Femur (tissue), 1 donor: ENCODE measurements at regions not wholly inside any gene's neighbourhood (a gene's known extent, or its start where the extent isn't known, plus 50 kb on each side); places are given as distances from the start of the nearest gene placed in this dataset.
A peak's percentile ranks its signal among the peaks of the same experiment; 100 is the strongest.
"Not testable (repeated sequence)": the region's sequence is repeated elsewhere in the genome, so short reads cannot be mapped to it uniquely, and the experiment has no call there.

Experiments
- DNase-seq: peaks from one replicate; pipeline ENCODE4 v3.0.0-alpha.2; 2017

DNA sequence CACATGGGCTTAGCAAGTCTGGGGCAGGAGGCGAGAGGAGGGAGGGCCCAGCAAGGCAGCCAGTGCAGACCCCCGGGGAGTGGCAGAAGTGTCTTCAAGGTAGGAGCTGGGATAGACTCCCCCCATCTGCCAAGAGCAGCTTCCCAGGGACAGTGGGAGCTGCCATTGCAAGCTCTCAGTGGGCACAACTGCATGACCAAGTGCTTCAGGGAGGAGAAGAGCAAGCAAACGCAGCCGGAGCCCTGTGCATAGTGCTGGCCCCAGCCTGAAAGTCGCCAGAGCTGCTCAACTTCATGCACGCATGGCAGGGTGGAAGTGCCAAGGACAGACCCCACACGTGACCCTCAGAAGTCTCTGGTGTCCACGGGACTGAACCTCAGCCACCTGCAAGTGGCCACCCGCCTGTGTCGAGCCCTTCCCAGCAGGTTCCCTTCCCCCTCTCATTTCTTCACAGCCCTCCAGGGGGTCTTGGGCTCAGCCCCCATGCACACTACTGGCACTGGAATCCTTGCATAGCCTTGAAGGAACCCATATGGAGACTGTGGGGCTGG lies 89.4 kb downstream of the PLXNA1 start:
- DNase-seq = no peak

DNA sequence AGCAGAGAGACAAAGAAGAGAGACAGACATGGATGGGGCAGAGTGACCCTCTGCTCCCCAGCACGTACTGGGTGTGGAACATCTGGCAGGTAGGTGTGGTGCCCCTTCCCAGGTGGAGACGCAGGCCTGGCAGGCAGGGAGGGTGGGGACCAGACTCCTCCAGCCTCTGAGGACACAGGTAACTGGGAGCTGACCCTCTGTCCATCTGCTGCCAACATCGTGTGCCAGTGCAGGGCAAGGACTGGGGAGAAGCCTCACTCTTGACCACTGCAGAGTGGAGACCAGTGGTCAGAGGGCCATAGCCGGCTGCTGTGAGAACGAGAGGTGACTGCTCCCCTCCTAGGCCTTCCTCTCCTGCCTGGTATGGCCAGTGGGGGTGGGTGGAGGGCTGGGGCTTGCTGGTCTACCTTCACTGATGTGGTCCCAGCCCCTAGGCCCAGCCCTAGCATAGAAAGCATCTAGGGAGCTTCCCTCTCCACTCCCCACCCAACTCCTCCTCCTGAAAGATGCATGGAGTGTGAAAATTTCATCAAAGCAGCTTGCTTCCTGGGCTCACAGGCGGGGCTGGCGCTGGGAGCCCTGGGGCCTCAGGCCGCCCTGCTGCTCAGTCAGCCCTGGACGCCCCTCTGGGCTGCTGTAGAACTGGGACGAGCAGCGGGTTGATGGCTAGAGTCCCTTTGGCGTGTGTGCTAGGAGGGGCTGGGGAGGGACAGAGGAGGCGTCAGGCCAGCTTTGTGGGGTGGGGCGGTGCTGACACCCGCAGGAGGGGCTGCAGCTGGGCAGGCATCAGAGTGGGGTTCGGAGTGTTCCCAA lies 90.3 kb downstream of the PLXNA1 start:
- no peak for DNase-seq

DNA sequence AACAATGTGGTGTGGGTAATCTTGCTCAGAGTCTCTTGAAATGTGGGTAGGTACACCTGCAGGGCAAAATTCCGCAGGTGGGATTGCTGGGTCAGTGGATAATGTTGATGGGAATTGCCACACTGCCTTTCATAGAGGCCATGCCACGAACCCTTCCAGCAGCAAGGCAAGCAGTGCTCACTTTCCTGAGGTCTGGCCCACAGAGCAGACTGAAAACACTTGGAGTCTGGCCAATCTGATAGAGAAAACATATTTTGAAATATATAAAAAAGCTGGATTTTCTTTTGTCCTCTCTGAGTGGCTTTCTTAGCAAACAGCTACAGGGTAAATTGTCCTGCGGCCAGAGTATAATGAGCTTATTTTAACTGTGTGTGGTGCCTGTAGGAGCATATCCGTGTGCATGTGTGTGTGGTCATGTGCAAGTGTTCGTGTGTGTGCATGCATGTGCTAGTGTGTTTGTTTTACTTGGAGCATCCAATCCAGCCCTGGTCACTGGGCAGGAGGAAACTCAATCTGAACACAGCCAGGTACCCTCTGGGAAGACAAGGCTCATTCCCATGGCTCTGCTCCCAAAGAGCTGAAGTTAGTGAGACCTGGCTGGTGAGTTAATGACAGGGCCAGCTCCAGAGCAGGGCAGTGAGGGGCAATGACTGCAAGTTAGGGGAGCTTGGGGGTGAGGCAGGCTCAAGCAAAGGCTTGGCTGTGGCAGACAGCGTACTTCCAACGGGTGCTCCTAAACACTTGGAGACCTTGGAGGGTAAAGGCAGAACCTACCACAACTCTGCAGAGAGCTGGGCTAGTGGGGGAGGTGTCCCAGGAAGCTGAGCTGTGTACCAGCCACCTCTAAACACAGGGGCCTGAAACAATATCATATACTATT lies 91.3 kb downstream of the PLXNA1 start:
- no peak for DNase-seq

DNA sequence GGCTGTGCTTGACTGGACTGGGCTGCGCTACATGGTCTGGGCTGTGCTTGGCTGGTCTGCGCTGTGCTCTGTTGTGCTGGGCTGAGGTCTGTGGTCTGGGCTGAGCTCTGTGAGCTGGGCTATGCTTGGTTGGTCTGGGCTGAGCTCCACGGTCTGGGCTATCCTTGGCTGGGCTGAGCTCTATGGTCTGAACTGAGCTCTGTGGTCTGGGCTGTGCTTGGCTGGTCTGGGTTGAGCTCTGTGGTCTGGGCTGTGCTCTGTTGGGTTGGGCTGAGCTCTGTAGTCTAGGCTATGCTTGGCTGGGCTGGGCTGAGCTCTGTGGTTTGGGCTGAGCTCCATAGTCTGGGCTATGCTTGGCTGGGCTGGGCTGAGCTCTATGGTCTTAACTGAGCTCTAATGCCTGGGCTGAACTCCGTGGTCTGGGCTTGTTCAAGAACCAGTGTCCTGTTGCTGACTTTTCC lies 92.0 kb downstream of the PLXNA1 start:
- DNase-seq = peak; percentile 88

DNA sequence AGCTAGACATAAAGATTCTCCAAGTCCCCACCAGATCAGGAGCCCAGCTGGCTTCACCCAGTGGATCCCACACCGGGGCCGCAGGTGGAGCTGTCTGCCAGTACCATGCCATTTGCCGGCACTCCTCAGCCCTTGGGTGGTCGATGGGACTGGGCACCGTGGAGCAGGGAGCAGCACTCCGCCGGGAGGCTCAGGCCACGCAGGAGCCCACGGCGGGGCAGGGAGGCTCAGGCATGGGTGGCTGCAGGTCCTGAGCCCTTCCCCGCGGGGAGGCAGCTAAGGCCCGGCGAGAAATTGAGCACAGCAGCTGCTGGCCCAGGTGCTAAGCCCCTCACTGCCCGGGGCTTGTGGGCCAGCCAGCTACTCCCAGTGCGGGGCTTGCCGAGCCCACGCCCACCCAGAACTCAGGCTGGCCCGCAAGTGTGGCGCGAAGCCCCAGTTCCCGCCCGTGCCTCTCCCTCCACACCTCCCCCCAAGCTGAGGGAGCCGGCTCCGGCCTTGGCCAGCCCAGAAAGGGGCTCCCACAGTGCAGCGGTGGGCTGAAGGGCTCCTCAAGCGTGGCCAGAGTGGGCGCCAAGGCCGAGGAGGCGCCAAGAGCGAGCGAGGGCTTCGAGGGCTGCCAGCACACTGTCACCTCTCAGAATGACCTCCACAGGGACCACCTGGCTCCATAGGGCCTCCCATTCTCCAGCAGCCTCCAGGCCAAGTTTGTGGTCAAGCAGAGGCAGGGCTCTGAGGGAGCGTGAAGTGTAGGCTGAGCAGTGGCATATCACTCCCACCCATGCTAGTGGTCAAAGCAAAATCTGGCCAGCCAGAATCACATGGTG lies 93.5 kb downstream of the PLXNA1 start:
- DNase-seq = not testable (repeated sequence)

DNA sequence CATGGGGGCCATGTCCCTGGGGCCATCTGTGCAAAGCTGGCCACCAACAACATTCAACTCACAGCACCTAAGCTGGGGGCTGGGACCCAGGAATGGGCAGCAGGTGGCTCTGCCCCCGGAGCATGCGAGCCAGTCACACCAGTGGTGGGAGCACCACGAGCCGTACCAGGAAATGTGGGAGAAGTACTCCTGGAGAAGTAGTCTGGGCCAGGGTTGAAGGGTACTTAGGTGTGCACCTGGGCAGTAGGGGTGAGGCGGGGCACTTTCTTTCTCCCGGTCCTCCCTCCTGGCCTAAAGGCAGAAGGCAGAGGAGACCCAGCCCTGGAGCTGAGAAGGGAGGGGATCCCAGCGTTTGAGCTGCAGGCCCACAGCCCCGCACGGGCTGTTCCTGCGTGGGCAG lies 94.2 kb downstream of the PLXNA1 start:
- no peak for DNase-seq

DNA sequence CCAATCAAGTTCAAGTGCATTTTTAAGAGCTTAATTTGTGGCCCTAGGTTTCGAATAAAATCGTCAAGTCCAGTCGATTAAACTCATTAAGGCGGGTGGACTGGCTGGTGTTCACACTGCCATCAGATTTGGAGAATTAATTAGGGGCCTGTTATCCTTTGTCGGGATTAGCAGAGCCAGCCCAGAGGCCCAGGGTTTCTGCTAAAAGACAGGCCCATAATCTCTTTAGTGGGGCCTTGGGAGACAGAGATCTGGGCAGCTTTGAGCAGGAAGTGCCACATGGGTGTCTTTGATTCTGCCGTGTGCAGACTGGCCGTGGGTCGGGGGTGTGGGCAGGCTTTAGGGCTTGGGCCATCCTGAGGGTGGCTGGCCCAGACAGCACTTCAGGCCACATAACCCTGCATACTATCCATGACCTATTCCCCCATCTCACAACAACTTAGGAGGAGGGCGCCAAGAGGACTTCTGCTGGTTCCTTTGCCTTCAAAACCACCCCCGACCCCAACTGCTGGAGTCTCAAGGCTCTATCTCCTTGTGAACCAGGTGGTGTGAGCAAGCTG lies 94.7 kb downstream of the PLXNA1 start:
- no peak for DNase-seq

DNA sequence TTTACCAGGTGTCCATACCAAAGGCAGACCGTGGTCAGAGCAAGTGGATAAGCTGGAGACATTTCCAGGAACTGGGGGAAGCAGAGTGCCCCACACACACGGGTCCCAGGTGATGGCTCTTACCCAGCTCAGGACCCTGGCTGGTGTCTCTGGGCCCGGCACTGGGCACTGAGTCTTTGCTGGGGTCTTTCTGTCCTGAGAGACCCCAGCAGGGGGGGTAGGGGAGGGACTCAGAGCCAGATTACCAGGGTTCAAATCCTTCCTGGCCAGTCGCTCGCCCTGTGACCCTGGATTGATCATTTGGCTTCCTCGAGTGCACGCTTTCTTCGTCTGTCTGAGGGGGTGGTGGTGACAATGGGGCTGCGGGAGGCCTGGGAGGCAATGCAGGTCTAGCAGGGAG lies 95.7 kb downstream of the PLXNA1 start:
- no peak for DNase-seq

DNA sequence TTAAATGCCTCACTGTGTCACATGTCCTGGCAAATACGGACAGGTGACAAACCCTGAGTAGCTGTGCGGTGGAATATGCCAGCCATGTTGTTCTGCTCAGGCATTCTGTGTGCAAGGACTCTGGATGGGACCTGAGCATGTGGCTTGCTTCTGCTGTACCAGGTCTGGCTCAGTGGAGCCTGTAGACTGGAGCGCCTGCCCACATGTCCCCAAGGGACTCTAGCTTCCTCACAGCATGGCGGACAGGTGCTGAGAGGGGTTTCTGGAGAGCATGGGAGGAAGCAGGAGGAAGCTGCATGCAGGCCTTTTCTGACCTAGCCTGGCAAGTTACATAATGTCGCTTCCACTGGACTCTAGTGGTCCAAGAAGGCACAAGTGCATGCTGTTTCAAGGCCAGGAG lies 96.3 kb downstream of the PLXNA1 start:
- no peak for DNase-seq

DNA sequence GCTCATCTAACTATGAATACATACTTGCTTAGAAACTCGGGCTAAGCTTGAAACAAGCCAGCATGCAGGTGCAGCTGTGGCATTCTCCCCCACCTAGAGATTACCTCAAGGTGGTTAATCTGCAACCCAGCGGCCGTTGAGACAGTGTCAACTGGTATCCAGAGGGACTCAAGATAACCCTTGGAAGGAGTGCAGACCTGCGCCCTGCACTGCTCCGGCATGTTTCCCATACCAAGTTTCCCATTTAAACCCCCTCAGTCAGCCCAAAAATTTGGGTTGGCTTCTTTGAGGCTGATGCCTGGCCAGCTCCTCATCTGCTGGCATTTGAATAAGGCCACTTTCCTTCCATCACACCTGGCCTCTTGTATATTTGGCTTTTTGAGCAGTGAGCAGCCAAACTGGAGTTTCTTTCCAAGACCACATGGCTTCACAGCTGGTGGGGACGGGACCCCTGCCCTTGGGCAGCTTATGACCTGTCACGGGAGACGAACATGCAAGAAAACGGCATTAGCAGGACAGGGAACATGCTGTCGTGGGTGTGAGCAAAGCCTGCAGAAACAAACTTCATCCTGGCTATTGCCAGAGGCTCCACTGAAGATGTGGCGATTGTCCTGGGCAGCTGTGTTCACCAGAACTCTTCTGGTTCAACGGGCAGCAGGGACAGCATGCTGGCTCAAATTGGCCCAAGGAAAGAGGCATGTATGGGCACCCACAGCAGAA lies 98.2 kb downstream of the PLXNA1 start:
- DNase-seq = no peak

DNA sequence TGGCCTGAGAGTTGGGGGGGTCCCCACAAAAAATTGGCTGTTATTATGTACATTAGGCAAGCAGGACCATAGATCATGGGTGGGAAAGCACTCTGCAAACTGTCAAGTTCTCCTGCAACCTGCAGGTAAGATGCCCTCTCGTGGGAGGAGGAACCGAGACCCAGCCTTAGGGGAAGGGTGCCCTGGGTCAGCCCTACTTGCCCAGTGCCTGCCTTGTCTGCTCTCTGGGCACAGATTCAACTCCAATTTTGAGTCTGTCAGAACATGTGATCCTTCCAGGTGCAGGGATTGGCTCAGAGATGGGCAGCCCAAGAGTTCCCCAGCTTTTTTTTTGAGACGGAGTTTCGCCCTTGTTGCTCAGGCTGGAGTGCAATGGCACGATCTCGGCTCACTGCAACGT lies 99.2 kb downstream of the PLXNA1 start:
- no peak for DNase-seq

DNA sequence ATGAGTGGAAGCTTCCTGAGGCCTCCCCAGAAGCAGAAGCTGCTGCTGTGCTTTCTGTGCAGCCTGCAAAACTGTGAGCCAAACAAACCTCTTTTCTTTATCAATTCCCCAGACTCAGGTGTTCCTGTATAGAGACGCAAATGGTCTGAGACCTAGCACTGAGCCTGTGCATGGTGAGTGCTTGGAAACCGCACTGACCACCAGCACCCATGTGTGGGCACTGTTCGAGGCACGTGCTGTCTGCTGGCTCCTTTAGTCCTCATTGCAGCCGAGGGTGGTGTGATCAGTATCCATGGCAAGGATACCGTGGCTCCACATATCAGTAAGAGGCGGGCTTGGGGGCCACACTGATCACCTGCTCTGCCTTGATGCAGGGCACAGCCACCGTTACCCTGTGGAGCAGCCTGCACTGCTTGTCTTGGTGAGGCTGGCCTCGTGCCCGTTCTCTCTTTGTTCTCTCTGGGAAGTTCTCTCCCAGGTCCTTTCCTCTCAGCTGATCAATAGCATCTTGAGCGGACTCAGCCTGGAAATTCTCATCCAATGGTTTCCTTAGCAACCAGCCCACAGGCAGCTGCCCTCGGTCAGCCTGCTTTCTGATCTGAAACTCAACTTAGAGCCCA lies 101.0 kb downstream of the PLXNA1 start:
- DNase-seq = no peak

DNA sequence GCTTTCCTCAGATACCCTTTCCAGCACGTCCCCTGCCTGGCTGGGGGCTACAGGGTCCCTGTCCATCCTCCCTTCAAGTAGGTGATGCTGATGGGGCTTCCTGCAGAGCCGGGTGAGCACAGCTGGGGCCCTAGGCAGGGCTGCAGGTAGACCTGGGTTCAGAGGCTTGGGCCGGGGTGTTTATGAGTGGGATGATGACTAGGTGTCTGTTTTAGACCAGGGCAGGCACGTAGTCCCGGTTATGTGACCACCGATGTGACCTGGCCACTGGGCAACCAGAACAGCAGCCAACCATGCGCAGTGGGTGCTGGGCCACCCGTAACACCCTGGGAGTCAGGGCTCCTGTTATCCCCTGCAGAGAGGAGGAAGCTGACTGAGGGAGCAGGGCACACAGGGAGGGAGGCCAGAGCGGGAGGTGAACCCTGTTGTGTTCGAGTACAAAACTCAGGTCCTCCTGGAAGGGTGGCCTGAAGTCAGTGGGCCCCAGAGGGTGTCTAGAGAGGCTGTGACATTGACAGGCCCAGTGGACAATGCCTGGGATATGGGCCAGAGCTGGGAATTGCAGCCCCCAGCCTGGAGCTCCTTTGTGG lies 101.6 kb downstream of the PLXNA1 start:
- no peak for DNase-seq

DNA sequence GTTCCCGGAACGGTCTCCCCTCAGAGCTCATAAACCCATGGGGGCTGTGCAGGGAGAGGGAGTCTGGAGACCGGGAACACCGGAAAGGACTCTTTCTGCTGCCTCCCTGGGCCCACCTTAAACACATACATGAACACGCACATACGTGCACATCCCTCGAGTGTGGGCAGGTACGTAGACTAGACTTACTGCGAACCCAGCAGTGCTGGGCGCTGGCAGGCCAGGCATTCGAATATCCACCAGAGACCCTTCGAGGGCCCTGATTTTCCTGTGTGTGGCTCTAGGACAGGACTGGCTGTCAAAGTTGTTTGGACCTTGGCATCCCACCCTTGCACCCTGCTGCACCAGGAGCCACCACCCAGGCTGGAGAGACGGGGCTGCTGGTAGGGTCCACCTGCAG lies 102.7 kb downstream of the PLXNA1 start:
- no peak for DNase-seq

DNA sequence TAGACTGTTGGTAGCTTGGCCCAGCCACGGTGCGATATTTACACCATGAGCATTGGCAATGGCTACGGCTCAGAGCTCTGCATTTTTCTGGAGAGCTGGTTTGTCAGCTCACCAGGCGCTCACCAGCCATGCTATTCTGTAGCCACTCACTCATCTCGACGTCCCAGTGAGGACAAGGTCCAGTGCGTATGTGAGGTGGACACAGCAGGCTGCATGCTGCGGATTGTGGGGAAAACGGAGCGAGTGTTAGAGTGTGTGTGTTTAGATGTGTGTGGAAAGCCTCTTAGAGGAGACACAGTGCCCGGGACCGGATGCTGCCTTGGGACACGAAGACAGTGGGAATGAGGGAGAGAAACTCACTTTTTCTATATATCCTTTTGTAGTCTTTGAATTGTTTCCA lies 103.7 kb downstream of the PLXNA1 start:
- not testable (repeated sequence) for DNase-seq

DNA sequence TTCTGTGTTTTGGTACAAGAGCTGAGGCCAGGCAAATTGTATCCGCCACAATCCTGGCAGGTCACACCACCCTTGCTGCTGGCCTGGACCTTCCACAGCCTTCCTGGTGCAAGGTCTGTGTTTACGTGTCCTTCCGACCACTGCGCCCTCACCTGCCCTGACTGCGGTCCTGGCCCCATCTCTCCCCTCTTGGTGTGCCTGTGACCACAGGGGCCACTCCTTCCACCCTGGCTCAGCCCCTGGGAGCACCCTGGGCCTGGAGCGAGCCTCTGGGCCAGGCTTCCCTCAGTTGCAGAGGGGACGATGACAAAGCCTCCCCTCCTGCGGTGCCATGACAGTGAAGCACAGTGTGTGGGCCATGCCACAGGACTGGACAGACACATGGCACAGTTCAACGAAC lies 104.5 kb downstream of the PLXNA1 start:
- DNase-seq = no peak

DNA sequence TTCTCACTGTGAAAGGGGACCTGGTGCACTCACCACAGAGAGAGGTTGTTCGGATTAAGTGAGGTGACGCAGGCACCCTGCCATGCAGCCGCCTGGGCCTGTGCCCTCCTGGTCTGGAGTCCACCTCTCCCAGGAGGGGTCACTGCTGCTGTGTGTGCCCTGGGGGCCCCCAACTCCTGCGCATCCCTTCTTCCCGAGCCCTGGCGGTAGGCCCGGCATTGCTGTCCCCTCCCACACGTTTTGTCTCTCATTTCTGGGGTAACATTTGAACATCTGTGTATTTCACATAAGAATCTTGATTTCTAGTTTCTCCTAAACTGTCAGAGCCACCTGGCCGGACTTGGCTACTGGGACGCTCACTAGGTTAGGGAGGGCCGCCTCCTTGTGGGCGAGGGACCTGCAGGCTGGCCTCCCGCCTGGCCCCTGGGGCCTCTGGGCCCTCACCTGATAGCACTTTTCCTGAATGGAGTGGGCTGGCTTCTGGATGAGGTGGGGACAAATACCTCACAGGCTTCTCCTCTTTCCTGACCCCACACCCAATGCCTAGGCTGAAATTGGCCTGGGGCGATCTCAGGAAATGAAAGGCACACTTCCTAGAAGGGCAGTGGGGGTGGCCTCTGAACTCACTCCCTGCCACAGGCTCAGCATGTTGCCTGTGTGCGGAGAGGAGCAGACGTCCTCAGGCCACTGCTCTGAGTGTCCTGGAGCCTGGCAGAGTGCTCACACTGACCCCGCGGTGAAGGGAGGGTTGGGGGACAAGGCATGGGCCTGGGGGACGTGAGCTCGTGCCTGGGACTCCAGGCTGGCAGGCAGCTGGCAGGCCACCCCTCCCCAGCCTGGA lies 104.2 kb upstream of the PRR23E start:
- DNase-seq = no peak

DNA sequence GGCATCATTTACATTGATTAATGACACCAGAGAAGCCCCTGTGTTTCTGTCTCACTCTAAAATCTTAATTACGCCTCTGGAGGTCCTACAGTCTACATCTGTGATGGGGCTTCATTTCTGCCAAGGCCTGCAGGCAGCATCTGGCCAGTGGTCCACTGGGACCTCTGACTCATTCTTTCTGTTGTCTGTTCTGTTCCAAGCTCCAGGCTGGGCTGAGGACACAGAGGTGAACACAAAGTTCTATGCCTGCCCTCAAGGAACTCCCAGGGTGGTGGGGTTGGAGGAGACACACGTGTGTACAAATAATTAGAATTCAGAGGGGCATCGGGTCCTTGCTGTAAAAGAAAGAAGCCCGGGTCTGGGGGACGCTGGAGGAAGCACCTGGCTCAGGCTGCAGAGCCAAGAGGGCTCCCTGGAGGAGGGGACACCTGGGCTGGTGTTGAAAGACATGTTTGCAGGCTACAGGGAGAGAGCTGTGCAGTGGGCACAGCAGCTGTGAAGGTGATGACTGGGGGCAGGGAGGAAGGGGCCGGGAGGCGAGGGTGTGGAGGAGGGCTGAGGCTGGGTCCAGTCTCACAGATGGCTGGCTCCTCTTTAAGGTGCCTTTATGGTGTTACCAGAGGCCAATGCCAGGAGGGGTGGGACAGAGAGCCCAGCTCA lies 103.3 kb upstream of the PRR23E start:
- DNase-seq = peak; percentile 82
